Activated T-helper 1 cell treated with anti-CD3 and anti-CD28 coated beads, Interleukin-2, amount 50 U/mL, for 16 hours (primary cell): ENCODE measurements at regions not wholly inside any gene's neighbourhood (a gene's known extent, or its start where the extent isn't known, plus 50 kb on each side); places are given as distances from the start of the nearest gene placed in this dataset.

Experiments used
- DNase-seq, 2 donors: peaks; one replicate each; pipeline ENCODE4 v3.0.0-alpha.2; 2020; ENCODE audit warnings: low read depth in 1 of 2, low spot score in 1 of 2

- DNase-seq: no peak
These were observed 87.7 kb upstream of the PLEKHG7 start for GRCh38 chr12:92615086-92615485.

GRCh38 chr12:92614502-92614901 lies 88.3 kb upstream of the PLEKHG7 start:
- no peak for DNase-seq

GRCh38 chr12:92614001-92614400 lies 88.8 kb upstream of the PLEKHG7 start:
- DNase-seq: no peak

GRCh38 chr12:92612611-92613010 lies 90.2 kb upstream of the PLEKHG7 start:
- no peak for DNase-seq

- no peak for DNase-seq
These were observed 94.4 kb upstream of the PLEKHG7 start for GRCh38 chr12:92608151-92609091.

- DNase-seq: no peak
These were observed 95.8 kb upstream of the PLEKHG7 start for GRCh38 chr12:92606956-92607355.

GRCh38 chr12:92605621-92606170 lies 97.1 kb upstream of the PLEKHG7 start:
- DNase-seq: no peak

- DNase-seq: no peak
These were observed 98.0 kb upstream of the PLEKHG7 start for GRCh38 chr12:92604786-92605185.

GRCh38 chr12:92603741-92604432 lies 98.9 kb upstream of the PLEKHG7 start:
- DNase-seq: no peak

- DNase-seq: no peak
These were observed 99.7 kb upstream of the PLEKHG7 start for GRCh38 chr12:92602930-92603623.

GRCh38 chr12:92602476-92602875 lies 100.3 kb upstream of the PLEKHG7 start:
- no peak for DNase-seq

- DNase-seq: no peak
These were observed 101.1 kb upstream of the PLEKHG7 start for GRCh38 chr12:92601680-92602079.

GRCh38 chr12:92601176-92601575 lies 101.6 kb upstream of the PLEKHG7 start:
- no peak for DNase-seq

- DNase-seq: no peak
These were observed 102.7 kb upstream of the PLEKHG7 start for GRCh38 chr12:92600052-92600451.

- DNase-seq: no peak
These were observed 104.8 kb upstream of the PLEKHG7 start for GRCh38 chr12:92597997-92598396.

GRCh38 chr12:92597118-92597517 lies 105.7 kb upstream of the PLEKHG7 start:
- no peak for DNase-seq

GRCh38 chr12:92596383-92596782 lies 106.4 kb upstream of the PLEKHG7 start:
- no peak for DNase-seq

- DNase-seq: no peak
These were observed 107.1 kb upstream of the PLEKHG7 start for GRCh38 chr12:92595663-92596062.

- DNase-seq: peak; percentile 38 to 66
These were observed 108.9 kb upstream of the PLEKHG7 start for GRCh38 chr12:92593734-92594402.

- no peak for DNase-seq
These were observed 117.6 kb upstream of the PLEKHG7 start for GRCh38 chr12:92585115-92585727.
